A549 (cell line): ENCODE measurements at regions not wholly inside any gene's neighbourhood (a gene's known extent, or its start where the extent isn't known, plus 50 kb on each side); places are given as distances from the start of the nearest gene placed in this dataset.

ENCODE experiments used
- CHD2 ChIP-seq: fragments of 150-350 bp; IDR thresholded peaks from 2 replicates; pipeline ENCODE4 v1.6.1; 2014; ENCODE audit warnings: low read length; ENCODE audit not compliant: partially characterized antibody
- CHD4 ChIP-seq: fragments of 200-600 bp; sonication (generic); IDR thresholded peaks from 2 replicates; pipeline ENCODE4 v1.6.1; 2016; ENCODE audit warnings: antibody characterized with exemption, mild to moderate bottlenecking, borderline replicate concordance
- EP300 ChIP-seq, 2 experiments: fragments of >200 bp; sonication (Bioruptor Twin); formaldehyde crosslinking; IDR thresholded peaks; 2 replicates in 1 of 2; 3 replicates in 1 of 2; pipeline ENCODE4 v1.6.1; 2016 to 2017
- ESRRA ChIP-seq: fragments of 150-350 bp; IDR thresholded peaks from 2 replicates; pipeline ENCODE4 v1.6.1; 2014; ENCODE audit warnings: mild to moderate bottlenecking, low read length, borderline replicate concordance
- KDM5A ChIP-seq: fragments of 200-600 bp; sonication (generic); IDR thresholded peaks from 2 replicates; pipeline ENCODE4 v1.6.1; 2016; ENCODE audit warnings: antibody characterized with exemption, mild to moderate bottlenecking
- MAX ChIP-seq: IDR thresholded peaks from 2 replicates; pipeline ENCODE4 v1.6.1; 2012
- NPAS2 ChIP-seq: fragments of 250-450 bp; sonication (Bioruptor Pico); IDR thresholded peaks from 2 replicates; pipeline ENCODE4 v1.8.0; 2022; ENCODE audit warnings: mild to moderate bottlenecking, moderate library complexity, borderline replicate concordance
- POLR2A ChIP-seq: IDR thresholded peaks from 2 replicates; pipeline ENCODE4 v1.6.1; 2012; ENCODE audit warnings: mild to moderate bottlenecking, low read length
- RCOR1 ChIP-seq: fragments of 150-350 bp; IDR thresholded peaks from 2 replicates; pipeline ENCODE4 v1.6.1; 2014; ENCODE audit warnings: antibody characterized with exemption, low read length, low read depth
- SMC3 ChIP-seq: fragments of >200 bp; sonication (Bioruptor Twin); formaldehyde crosslinking; IDR thresholded peaks from 3 replicates; pipeline ENCODE4 v1.6.1; 2018; ENCODE audit warnings: inconsistent platforms
- USF2 ChIP-seq: fragments of 450-650 bp; IDR thresholded peaks from 2 replicates; pipeline ENCODE4 v1.6.1; 2014; ENCODE audit warnings: antibody characterized with exemption
- TF ChIP-seq, protein P1 (sequence below): fragments of >200 bp; sonication (Bioruptor Twin); formaldehyde crosslinking; IDR thresholded peaks from 3 replicates; pipeline ENCODE4 v1.5.1; 2016

DNA sequence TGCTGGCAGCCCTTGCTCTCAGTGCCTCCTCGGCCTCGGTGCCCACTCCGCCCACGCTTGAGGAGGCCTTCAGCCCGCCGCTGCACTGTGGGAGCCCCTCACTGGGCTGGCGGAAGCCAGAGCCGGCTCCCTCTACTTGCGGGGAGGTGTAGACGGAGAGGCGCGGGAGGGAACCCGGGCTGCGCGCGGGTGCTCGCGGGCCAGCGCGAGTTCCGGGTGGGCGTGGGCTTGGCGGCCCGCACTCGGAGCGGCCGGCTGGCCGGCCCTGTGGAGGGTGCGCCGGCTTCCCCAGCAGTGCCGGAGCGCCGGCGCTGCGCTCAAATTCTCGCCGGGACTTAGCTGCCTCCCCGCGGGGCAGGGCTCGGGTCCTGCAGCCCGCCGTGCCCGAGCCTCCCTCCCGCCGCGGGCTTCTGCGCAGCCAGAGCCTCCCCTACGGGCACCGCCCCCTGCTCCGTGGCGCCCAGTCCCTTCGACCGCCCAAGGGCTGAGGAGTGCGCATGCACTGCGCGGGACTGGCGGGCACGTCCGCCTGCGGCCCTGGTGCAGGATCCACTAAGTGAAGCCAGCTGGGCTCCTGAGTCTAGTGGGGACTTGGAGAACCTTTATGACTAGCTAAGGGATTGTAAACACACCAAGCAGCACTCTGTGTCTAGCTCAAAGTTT, 231.5 kb downstream of the EFHB start:
- TF ChIP-seq NPAS2 (CRISPR knock-in tag) (no peak), KDM5A (no peak), USF2 (no peak), MAX (no peak), POLR2A (no peak), CHD4 (no peak), RCOR1 (no peak), CHD2 (no peak), ESRRA (no peak), EP300 (IDR thresholded peaks at IDR 0.05) (no peak), SMC3 (no peak)
- TF ChIP-seq, protein P1, sequence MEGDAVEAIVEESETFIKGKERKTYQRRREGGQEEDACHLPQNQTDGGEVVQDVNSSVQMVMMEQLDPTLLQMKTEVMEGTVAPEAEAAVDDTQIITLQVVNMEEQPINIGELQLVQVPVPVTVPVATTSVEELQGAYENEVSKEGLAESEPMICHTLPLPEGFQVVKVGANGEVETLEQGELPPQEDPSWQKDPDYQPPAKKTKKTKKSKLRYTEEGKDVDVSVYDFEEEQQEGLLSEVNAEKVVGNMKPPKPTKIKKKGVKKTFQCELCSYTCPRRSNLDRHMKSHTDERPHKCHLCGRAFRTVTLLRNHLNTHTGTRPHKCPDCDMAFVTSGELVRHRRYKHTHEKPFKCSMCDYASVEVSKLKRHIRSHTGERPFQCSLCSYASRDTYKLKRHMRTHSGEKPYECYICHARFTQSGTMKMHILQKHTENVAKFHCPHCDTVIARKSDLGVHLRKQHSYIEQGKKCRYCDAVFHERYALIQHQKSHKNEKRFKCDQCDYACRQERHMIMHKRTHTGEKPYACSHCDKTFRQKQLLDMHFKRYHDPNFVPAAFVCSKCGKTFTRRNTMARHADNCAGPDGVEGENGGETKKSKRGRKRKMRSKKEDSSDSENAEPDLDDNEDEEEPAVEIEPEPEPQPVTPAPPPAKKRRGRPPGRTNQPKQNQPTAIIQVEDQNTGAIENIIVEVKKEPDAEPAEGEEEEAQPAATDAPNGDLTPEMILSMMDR = no peak
